Smooth muscle cell (in vitro differentiated cells): ENCODE measurements at regions not wholly inside any gene's neighbourhood (a gene's known extent, or its start where the extent isn't known, plus 50 kb on each side); places are given as distances from the start of the nearest gene placed in this dataset.
A peak's percentile ranks its signal among the peaks of the same experiment; 100 is the strongest.

Source experiments
- DNase-seq: peaks from one replicate; lab custom pipeline; 2025; ENCODE audit not compliant: unreplicated experiment; lab: John Stamatoyannopoulos, UW
- H2AFZ ChIP-seq: fragments of 200-600 bp; sonication (generic); 2 replicates; pipeline ENCODE4 v1.6.0; 2016; ENCODE audit warnings: antibody characterized with exemption, low read depth, mild to moderate bottlenecking
- H3F3A ChIP-seq: fragments of 200-600 bp; sonication (generic); 2 replicates; pipeline ENCODE4 v1.6.0; 2017; ENCODE audit warnings: antibody characterized with exemption, low read depth
- H3K27ac ChIP-seq: fragments of 200-600 bp; sonication (generic); 2 replicates; pipeline ENCODE4 v1.5.1; 2016; ENCODE audit warnings: low read depth, mild to moderate bottlenecking
- H3K27me3 ChIP-seq: fragments of 200-600 bp; sonication (generic); 2 replicates; pipeline ENCODE4 v1.6.1; 2016; ENCODE audit warnings: low read depth, mild to moderate bottlenecking
- H3K36me3 ChIP-seq: fragments of 200-600 bp; sonication (generic); 2 replicates; pipeline ENCODE4 v1.5.1; 2016; ENCODE audit warnings: low read depth
- H3K4me1 ChIP-seq: fragments of 200-600 bp; sonication (generic); 2 replicates; pipeline ENCODE4 v1.5.1; 2016; ENCODE audit warnings: low read depth
- H3K4me2 ChIP-seq: fragments of 200-600 bp; sonication (generic); 2 replicates; pipeline ENCODE4 v1.6.0; 2016; ENCODE audit warnings: mild to moderate bottlenecking
- H3K4me3 ChIP-seq: fragments of 200-600 bp; sonication (generic); 2 replicates; pipeline ENCODE4 v1.5.1; 2016; ENCODE audit warnings: mild to moderate bottlenecking
- H3K79me2 ChIP-seq: fragments of 200-600 bp; sonication (generic); 2 replicates; pipeline ENCODE4 v1.6.0; 2016; ENCODE audit warnings: low read depth, mild to moderate bottlenecking
- H3K9ac ChIP-seq: fragments of 200-600 bp; sonication (generic); 2 replicates; pipeline ENCODE4 v1.6.0; 2016; ENCODE audit warnings: low read depth
- H3K9me3 ChIP-seq: fragments of 200-600 bp; sonication (generic); replicated peaks from 2 replicates; pipeline ENCODE4 v1.5.1; 2016; ENCODE audit warnings: low read depth
- H4K20me1 ChIP-seq: fragments of 200-600 bp; sonication (generic); 2 replicates; pipeline ENCODE4 v1.6.0; 2016; ENCODE audit warnings: low read depth
- WGBS: methylation state at CpG from one replicate; pipeline ENCODE4 v1.1.7; 2016; ENCODE audit warnings: low lambda C conversion rate; 5-methylcytosine and 5-hydroxymethylcytosine counted together
- TF ChIP-seq, protein P1 (sequence below): fragments of 200-600 bp; sonication (generic); IDR thresholded peaks from 2 replicates; pipeline ENCODE4 v1.5.1; 2017; ENCODE audit warnings: borderline replicate concordance, mild to moderate bottlenecking, antibody characterized with exemption; ENCODE audit not compliant: insufficient read depth, poor library complexity, severe bottlenecking

DNA sequence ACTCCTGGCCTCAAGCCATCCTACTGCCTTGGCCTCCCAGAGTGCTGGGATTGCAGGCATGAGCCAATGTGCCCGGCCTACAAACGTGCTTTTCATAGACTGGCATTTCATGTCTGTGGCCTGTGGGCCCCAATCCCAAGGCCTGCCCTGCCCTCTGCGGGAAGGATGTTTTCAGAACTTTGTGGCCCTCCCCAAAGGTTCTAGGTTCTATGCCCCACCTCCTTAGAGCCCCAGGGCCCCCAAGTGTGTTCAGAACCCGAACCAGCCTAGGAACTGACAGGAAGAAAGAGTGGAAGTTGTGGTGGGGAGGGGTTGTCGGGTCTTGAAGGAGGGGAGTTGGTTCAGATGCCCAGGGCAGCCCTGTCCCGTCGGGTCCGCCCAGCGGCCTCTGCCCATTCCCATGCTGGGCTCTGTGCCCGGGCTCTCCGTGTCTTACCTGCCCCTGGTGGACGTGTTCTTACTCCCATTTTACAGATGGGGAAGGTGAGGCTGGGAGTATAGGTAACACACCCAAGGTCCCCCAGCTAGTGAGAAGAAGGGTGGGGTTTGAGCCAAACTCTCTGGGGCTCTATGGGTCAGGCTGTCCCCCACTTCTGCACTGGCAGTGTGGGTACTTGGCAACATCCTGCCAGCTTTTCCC lies 175.8 kb upstream of the IER5L start:
- no peak overlapping the region for H2AFZ ChIP-seq
- peaks cover under 1% of the 10 kb centered on the region for H3F3A ChIP-seq
- no peak for DNase-seq
- H3K4me3 ChIP-seq = no peak overlapping the region
- no peaks in the 10 kb centered on the region for H3K27me3 ChIP-seq
- H3K4me1 ChIP-seq = peaks cover 14% of the 10 kb centered on the region
- WGBS = 85% methylated on average over 12 of the region's 12 CpGs
- H4K20me1 ChIP-seq = no peaks in the 10 kb centered on the region
- H3K9me3 ChIP-seq = no peaks in the 10 kb centered on the region
- H3K79me2 ChIP-seq = no peaks in the 10 kb centered on the region
- TF ChIP-seq, protein P1, sequence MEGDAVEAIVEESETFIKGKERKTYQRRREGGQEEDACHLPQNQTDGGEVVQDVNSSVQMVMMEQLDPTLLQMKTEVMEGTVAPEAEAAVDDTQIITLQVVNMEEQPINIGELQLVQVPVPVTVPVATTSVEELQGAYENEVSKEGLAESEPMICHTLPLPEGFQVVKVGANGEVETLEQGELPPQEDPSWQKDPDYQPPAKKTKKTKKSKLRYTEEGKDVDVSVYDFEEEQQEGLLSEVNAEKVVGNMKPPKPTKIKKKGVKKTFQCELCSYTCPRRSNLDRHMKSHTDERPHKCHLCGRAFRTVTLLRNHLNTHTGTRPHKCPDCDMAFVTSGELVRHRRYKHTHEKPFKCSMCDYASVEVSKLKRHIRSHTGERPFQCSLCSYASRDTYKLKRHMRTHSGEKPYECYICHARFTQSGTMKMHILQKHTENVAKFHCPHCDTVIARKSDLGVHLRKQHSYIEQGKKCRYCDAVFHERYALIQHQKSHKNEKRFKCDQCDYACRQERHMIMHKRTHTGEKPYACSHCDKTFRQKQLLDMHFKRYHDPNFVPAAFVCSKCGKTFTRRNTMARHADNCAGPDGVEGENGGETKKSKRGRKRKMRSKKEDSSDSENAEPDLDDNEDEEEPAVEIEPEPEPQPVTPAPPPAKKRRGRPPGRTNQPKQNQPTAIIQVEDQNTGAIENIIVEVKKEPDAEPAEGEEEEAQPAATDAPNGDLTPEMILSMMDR = no peak
- H3K27ac ChIP-seq = no peak overlapping the region
- H3K4me2 ChIP-seq = no peak overlapping the region
- no peak overlapping the region for H3K9ac ChIP-seq
- no peaks in the 10 kb centered on the region for H3K36me3 ChIP-seq

DNA sequence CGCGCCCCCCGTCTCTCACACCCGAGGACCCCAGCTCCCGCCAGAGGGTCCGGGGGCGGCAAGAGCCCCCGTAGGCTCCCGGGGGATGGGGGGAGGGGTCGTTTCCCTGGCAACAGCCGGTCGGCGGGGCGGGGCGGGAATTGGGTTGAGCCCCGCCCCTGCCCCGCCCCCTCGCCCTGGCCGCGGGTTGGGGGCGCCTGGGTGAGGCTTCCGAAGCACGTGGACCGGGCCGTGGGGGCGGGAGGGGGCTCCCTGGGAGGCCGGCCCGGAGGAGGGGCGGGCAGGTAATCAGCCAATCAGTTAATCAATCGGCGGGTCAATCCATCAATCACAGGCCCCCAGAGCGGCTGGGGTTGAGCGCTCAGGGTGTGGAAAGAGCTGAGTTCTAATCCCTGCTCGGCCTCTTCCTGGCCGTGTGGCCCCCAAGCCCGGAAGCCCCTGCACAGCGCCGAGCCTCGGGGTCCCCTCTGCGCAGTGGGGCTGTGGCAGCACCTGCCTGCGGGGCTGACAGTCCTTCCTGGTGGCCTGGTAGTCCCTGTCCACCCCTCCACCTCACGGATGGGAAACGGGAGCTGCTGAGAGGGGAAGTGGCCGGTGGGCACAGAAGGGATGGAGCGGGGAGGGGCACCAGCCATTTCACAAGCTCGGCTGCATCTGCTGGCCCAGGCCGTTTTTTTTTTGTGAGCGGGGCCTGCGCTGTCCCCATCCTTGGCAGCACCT lies 174.2 kb upstream of the IER5L start:
- no peaks in the 10 kb centered on the region for H3K27me3 ChIP-seq
- H3K79me2 ChIP-seq = no peaks in the 10 kb centered on the region
- TF ChIP-seq, protein P1 = no peak
- no peaks in the 10 kb centered on the region for H3K36me3 ChIP-seq
- peak overlapping the region; percentile 94 for H3K4me2 ChIP-seq
- H2AFZ ChIP-seq = peak overlapping the region; percentile 72
- peak overlapping the region; percentile 69 for H3K4me3 ChIP-seq
- WGBS = 3% methylated on average over 18 of the region's 49 CpGs
- no peaks in the 10 kb centered on the region for H3K9me3 ChIP-seq
- H3K4me1 ChIP-seq = peaks cover 14% of the 10 kb centered on the region
- no peaks in the 10 kb centered on the region for H4K20me1 ChIP-seq
- DNase-seq = no peak
- peaks cover 14% of the 10 kb centered on the region for H3F3A ChIP-seq
- peak overlapping the region; percentile 70 for H3K9ac ChIP-seq
- H3K27ac ChIP-seq = peak overlapping the region; percentile 31

DNA sequence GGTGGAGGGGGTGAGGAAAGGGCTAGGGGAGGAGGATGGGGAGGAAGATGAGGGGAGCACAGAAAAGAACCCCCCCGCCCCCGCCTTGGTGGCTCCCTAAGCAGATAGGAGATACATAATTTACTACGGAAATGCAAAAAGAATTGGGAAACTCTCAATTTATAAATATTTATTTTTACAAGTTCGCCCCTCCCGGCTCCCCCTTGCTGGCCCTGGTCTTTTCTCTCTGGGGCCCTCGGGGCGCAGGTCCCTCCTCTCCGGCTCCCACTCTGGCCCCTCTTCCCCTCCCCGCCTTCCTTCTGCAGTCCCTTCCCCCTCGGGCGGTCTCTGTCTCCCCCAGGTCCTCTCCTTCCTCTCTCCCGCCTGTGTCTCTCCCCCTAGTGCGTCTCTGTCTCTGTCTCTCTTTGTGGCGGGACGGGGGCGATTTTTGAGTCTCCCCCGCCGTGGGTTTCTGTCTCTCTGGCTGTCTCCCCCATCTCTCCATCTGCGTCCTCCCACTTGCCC lies 173.6 kb upstream of the IER5L start:
- peak overlapping the region; percentile 72 for H2AFZ ChIP-seq
- no peaks in the 10 kb centered on the region for H3K27me3 ChIP-seq
- H3K4me2 ChIP-seq = peak overlapping the region; percentile 94
- H3K4me1 ChIP-seq = peaks cover 14% of the 10 kb centered on the region
- H3K36me3 ChIP-seq = no peaks in the 10 kb centered on the region
- H4K20me1 ChIP-seq = no peaks in the 10 kb centered on the region
- peak overlapping the region; percentile 70 for H3K9ac ChIP-seq
- no peak for DNase-seq
- peak overlapping the region; percentile 31 for H3K27ac ChIP-seq
- TF ChIP-seq, protein P1 = no peak
- H3K4me3 ChIP-seq = peak overlapping the region; percentile 69
- H3F3A ChIP-seq = peaks cover 17% of the 10 kb centered on the region
- H3K9me3 ChIP-seq = no peaks in the 10 kb centered on the region
- H3K79me2 ChIP-seq = no peaks in the 10 kb centered on the region
- 12% methylated on average over 8 of the region's 19 CpGs for WGBS
